Left colon (tissue), 2 donors: ENCODE measurements at regions not wholly inside any gene's neighbourhood (a gene's known extent, or its start where the extent isn't known, plus 50 kb on each side); places are given as distances from the start of the nearest gene placed in this dataset.

ENCODE experiments used
- ATAC-seq: fragments of 200-7000 bp; cut with Tn5 transposase; one replicate; pipeline ENCODE4 v1.9.1; 2020; ENCODE audit warnings: mild to moderate bottlenecking, moderate library complexity
- DNase-seq, 2 donors: peaks; one replicate each; pipeline ENCODE4 v3.0.0-alpha.2; 2020
- intact Hi-C, 2 donors: fragments of 100-400 bp; cut with DNase I in 1 of 2; cut with micrococcal nuclease in 1 of 2; formaldehyde crosslinking; loops; one replicate each; pipeline versions ENCODE4 v1.11.2 to v1.14.0; 2022; cut with DNase I, micrococcal nuclease
- donor health status: DM: no; HTN: no; CAD: no.
- donor health status: DM: yes; HTN: yes; CAD: no.

DNA sequence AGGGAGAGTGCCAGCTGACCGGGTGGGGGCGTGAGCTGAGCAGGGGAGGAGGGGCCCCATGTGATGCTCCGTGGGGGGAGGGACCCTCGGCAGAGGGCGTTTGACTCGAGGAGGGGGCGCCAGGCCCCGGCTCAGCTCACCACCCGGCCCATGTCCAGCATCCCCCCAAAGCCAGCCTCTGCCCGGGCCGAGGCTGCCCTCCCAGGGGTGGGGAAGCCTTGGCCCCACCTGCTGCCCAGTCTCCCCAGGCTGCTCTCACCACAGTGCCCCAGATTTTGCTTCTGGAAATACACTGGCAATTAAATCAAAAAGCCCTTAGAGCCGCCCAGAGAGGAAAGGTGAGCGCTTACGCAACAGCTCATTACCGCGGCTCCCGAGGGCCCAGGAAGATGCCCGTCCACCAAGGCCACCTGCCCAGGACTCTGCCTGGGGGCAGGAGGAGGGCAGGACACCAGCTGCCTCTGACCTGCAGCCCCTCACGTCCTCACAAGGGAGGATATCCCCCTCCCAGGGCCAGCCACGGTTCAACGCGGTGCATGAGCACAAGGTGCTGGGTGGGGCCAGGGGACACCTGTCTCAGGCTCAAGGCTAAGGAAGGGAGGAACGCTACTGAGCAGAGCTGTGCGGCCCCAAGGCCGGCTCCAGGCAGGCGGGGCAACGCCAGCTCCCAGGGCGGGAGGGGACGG, 70.0 kb upstream of the INPP5A start:
- ATAC-seq, result peak; percentile 80
- DNase-seq, result peak; percentile 66 to 70
- intact Hi-C loops, result loop anchor here in 1 of 2 donors (10.0 kb wide), 1 partner anchor 167 kb away; no protein-coding TSS in a partner anchor

DNA sequence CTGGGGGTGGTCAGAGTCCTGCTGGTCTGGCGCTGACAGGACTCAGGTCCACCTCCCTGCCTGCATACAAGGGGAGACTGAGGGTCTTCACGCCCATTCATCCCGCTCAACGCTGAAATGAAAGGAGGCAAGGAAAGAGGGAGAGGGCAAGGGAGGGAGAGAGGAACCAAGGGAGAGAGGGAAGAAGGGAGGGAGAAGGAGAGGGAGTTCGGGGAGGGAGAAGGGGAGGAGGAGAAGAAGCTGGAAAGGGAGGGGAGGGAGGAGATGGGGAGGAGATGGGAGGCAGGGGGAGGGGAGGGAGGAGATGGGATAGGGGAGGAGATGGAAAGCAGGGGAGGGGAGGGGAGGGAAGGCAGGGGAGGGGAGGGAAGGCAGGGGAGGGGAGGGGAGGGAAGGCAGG, 69.4 kb upstream of the INPP5A start:
- intact Hi-C loops, result loop anchor here in 1 of 2 donors (10.0 kb wide), 1 partner anchor 167 kb away; no protein-coding TSS in a partner anchor
- ATAC-seq, result no peak

DNA sequence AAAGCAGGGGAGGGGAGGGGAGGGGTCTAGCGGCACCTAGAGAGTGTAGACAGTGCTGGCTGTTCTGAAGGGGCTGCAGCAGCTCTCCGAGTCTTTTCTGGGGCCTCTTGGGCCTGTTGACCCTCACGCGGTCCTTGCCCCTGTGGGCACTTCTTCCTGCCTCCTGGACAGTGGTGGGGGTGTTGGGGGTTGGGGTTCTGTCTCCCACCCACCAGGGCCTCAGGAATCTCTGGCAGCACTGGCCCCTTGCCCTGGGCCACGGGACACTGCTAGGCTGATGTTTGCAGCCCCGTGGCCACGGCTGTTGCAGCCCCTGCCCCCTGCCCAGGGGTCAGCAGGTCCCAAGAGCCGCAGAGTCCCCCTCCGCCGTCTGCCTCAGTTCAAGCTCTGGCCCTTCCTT, 68.9 kb upstream of the INPP5A start:
- ATAC-seq, result no peak
- DNase-seq, result peak in 1 of 2 donors; percentile 31
- intact Hi-C loops, result loop anchor here in 1 of 2 donors (10.0 kb wide), 1 partner anchor 166 kb away; no protein-coding TSS in a partner anchor

More for the DNA sequence above, 69.4 kb upstream of the INPP5A start:
- DNase-seq, result peak in 1 of 2 donors; percentile 31

DNA sequence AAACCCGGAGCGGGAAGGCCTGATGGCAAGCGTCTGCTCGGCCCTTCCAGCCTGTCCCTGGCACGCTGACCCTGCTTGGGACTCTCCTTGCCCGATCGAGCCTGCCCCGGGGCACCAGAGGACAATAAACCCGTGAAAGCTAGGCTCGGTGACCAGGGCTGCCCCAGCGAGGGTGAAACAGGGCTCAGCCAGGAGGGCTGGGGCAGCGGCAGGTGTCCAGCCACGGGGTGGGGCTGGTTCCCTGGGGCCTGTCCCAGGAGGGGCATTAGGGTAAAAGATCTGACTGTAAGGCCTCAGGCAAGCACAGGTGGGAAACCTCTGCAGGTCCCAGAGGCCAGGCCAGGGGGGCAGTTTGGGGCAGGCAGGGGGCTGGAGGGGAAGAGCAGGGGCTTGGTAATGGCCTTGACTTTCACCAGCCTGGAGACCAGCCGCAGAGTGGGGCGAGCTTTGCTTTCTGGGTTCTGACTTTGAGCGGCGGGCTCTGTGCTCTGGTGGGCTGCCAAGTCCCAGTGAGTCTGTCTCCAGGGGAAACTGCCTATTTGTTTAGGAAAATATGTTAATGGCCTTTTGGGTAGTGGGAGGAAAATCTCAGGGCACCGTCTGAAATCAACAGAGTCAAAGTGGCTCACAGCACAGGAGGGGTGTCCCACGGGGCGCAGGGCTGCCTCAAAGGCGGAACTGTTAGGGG, 68.2 kb upstream of the INPP5A start:
- no peak for ATAC-seq
- intact Hi-C loops, result loop anchor here in 1 of 2 donors (10.0 kb wide), 1 partner anchor 165 kb away; no protein-coding TSS in a partner anchor
- peak in 1 of 2 donors; percentile 35 for DNase-seq

DNA sequence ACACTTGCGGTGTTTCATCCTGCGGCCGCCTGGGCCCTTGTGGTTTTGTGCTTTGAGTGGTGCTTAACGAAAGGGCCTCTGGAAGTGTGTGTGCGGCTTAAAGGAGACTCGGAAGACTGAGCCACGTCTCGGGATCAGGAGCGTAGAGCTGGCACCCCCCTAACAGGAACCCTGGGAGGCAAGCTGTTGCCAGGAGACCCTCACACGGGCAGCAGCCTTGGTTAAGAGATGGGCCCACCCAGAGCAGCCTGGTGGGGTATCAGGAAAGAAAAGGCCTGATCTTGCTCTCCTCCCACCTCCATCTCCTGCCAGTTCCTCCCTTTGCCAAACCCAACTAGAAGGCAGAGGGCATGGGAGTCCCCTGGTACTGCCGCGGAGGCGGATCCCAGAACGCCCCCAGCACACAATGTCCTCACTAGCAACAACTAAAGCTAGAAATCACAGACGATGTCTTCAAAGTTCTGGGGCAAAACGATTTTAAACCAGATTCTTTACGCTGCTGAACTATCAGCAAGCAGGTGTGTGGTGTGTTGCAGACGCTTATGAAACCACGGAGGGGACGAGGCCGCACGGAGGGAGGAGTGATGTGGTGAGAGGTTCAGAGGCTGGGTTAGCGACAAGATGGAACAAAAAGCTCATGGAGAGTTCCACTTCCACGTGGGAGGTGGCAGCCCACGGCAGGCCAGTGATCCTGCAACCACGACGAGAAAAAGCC, 67.0 kb upstream of the INPP5A start:
- intact Hi-C loops, result no loop called here
- ATAC-seq (no peak), DNase-seq (peak in 1 of 2 donors; percentile 18)

DNA sequence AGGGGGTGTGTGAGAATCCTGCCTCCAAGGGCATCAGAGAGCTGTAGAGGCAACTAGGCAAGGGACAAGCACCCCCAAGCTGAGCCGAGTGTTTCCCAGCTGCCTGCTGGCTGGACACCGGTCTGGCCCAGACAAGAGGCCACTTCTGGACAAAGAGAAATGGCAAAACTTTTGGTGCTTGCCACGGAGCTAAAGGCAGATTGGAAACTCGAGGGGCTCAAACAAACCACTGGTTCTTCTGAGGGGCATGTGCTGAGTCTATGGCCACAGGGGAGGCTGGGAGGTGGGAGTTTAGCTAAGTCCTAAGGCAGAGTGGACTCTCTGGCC, 66.5 kb upstream of the INPP5A start:
- DNase-seq (peak; percentile 0 to 20), ATAC-seq (no peak)
- intact Hi-C loops, result no loop called here

DNA sequence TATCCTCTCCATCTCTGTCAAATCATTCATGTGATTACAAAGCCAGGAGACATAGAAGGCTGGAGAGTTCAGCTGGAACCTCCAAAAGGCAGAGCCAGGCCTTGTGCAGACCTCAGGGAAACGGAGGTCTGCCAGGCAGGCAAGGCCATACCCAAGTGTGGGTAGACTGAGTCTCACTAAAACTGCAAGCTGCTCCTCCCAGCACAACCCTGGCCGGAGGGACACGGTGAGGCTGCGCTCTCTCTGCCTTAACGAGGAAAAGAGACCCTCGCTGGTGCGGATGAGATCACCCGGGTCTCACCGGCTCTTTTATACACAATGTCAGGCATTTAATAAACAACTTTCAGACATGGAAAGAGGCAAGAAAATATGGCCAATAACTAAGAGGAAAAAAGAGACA, 66.1 kb upstream of the INPP5A start:
- intact Hi-C loops, result no loop called here
- no peak for ATAC-seq
- DNase-seq, result peak; percentile 1 to 8

DNA sequence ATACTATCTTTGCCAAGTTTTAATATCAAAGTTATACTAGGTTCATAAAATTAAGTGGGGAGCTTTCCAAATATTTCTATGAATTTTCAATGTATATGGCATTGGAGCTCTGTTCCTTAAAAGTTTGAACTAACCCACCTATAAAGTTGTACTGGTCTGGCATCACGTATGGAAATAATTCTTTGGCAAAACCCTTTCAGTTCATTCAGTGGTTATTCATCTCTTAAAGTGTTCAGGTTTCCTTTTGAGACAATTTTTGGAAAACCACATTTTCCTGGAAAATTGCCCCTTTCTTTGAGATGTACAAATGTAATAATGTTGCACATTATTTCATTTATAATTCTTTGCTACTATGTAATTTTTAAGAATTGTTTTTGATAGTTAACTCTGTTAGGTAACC, 62.5 kb upstream of the INPP5A start:
- no peak for DNase-seq
- intact Hi-C loops, result no loop called here
- no peak for ATAC-seq

DNA sequence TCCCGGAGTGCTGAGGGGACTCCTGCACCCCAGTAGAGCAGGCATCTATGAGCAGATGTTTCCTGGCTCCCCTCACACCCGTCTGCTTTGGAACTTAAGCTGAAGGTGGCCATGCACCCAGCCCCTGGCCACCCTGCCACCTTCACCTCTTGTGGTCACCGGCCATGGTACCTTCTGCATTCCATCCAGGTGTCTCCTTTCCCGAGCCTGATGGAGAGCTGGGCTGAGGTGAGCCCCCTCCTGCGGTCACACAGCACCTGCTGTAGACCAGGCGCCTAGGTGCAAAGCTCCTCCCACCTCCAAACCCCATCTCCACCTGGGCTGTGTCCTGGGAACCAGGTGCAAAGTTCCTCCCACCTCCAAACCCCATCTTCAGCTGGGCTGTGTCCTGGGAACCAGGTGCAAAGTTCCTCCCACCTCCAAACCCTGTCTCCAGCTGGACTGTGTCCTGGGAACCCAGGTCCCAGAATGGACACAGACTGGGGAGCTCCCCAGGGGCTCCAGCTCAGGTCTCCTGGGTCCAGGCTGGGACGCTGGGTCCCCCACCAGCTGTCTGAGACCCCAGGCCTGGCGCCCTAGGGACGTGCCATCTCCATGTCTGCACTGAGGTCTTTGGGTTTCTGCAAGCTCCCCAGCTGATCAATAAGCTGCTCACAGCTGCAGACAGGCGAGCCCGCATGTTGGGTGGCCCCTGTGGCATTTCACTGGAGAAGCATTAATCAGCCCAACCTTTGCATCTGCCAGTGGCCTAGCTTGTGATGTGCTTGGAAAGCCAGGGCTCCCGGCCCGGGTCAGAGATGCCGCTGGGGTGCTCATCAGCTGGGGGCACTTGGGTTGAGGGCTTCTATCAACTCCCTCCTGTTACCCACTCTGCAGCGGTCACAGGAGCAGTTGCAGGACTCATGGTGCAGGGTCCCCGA, 61.2 kb upstream of the INPP5A start:
- peak; percentile 56 for ATAC-seq
- DNase-seq, result peak in 1 of 2 donors; percentile 18
- intact Hi-C loops, result no loop called here

DNA sequence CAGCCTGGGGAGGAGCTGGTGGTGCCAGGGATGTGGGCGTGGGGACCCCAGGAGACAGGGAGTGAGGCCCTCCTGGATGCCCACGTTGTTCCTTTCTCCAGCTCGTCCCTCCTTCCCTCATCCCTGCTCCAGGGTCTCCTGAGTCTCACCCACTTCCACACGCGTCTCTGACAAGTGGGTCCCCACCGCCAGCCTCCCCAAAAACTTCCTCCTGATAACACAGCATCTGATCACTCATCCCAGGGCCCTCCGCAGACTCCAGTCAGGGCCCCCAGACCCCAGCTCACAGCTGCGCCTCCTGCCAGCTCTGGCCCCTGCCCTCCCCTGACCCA, 60.6 kb upstream of the INPP5A start:
- intact Hi-C loops, result no loop called here
- DNase-seq (peak in 1 of 2 donors; percentile 0), ATAC-seq (no peak)

DNA sequence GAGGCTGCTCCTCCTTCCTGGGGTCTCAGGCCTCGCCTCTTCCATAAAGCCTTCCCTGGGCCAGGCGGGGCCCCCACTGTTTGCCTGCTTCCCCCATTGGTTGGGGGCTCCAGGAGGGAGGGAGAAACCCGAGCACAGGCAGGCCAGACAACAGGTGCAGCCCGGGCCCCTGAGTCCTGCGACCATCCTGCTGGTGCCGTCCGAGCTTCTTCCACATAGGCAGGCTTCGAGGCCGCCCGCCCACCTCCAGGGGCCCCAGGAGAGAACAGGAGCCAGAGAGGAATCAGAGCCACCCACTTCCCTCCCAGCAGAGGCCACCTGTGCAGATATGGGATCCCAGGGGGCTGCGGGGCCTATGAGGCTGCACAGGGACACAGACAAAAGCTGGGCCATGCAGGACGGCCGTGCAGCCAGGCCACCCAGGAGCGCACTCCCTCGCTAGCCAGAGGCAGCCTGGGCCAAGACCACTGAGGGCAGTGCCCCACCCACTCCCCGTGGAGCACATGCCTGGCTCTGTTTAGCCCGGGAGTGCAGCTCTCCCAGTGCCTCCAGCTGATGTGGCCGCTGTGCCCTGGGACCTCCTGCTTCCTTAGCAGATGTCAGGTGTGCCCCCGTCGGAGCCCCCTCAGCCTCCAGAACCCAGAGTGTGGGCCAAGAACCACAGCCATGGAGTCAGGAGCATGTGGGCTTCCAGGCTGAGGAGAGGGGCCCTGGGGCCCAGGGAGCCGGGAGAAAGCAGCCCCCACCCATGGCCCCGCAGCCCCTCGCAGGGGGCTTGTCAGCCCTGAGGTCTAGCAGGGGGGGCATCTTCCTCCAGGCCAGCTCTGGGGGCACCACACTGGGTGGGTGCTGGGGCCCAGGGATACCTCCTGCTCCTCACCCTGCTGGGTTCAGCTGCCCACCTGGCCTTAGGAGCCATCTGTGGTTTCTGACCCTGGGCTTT, 59.9 kb upstream of the INPP5A start:
- ATAC-seq, result no peak
- intact Hi-C loops, result no loop called here
- peak in 1 of 2 donors; percentile 22 for DNase-seq

DNA sequence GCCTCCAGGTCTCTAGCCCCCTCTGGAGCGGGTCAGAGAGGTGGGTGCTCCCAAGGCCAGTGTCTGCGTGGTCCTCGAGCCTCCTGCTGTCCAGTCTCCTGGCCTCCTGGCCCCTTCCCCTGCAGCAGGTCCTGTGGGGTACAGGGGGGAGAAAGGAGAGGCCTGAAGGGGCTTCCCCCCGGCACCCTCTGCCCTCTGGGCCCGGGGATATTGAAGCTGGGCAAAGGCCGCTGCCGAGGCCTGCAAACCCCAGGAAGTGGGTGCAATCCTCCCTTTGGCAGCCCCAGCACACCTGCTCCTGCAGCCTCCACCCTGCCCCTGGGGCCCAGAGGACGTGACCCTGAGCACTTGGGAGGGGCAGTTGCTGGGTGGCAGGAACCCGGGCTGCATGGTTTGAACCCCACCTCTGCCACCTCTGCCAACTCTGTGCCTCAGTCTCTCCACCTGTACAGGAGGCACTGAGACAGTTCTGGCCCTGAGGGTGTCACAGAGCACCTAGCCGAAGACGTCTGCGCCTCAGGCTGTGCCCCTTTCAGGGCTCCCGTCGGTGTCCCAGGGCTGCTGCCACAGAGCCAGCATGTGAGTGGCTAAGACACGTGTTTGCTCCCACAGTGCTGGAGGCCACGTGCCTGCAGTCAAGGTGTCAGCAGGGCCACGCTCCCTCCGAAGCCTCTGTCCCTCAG, 59.1 kb upstream of the INPP5A start:
- intact Hi-C loops, result no loop called here

DNA sequence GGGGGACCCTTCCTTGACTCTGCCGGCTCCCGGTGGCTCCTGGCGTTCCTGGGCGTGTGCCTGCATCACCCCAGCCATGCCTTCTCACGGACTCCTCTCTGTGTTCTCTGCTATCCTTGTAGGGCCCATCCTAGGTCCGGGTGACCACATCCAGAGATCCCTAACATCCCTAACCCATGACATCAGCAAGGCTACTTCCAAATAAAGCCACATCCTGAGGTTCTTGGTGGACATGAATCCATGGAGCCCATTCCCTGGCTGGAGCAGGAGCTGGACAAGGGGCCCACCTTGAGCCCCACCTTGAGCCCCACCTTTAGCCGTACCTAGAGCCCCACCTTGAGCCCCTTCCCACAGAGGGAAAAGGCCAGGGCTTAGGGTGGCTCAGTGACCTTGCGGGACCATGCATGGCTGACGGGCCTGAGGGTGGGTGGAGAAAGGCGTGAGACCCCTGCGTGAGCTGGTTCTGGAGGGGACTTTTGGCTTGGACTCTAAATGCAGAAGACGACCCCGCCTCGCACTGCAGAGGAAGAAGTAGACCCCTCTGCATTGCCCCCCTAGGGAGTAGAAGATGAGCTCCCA, 58.5 kb upstream of the INPP5A start:
- ATAC-seq (no peak), DNase-seq (peak in 1 of 2 donors; percentile 19)
- intact Hi-C loops, result no loop called here

More for the DNA sequence above, 59.1 kb upstream of the INPP5A start:
- peak; percentile 20 for ATAC-seq
- DNase-seq, result no peak

DNA sequence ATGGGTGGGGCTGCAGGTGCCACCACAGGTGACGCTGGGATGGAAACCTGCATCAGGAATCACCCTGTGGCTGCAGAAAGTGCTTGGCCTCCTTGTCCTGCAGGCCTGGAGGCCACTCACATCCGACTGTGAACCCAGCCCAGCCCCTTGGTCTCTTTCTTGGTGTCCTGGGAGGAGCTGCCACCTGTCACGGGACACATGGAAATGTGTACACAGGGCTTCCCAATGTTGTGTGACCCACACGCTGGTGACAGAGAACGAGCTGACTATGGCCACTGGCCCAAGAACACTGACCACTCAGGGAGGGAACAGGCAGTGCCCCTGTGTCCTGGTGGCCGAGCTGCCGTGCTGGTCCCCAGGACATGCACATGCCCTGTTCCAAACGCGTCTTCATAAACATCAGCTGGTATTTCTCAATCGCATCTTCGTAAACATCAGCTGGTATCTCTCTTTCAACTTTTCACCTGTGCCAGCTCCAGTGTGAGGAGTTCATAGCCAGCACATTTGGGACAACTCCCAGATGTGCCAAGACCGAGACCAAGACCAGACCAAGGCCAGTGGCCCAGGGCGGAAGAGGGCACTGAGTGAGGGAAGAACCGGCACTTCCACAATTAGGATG, 57.9 kb upstream of the INPP5A start:
- intact Hi-C loops, result no loop called here
- ATAC-seq (no peak), DNase-seq (peak in 1 of 2 donors; percentile 11)

DNA sequence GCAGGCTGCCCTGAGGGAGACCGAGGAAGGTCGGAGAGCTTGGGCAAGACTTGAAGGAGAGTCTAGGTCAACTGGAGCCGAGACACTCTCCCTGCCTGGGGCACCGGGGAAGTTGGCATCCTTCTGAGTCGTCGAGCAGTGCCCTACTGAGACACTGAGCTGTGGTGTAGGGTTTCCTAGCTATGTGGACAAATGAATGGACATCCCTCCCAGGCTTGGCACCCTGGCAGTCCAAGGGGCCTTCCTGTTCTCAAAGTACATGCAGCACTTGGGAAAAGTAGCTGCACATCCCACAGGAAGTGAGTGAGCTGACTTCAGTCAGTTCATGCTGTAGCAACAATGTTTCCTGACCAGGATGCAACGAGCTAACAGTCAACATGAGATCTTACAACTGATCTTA, 57.2 kb upstream of the INPP5A start:
- no peak for ATAC-seq
- DNase-seq, result no peak
- intact Hi-C loops, result no loop called here

DNA sequence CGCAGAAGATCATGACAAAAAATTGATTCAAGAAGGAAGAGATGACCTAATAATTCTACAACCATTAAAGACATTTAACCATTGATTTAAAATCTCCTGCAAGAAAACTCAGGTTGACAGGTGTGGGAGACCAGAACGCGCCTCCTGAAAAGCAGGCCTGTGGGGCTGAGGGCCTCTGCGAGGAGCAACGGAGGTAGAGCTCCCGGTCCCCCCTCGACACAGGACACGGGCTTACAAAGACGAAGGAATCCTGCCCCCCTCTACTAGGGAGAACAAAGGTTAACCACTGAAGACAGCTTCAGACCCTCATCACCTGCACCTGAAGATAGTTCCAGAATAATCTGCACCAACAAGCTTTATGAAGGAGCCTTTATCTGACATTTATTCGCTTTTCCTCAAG, 55.9 kb upstream of the INPP5A start:
- DNase-seq (no peak), ATAC-seq (no peak)
- intact Hi-C loops, result no loop called here
